Psoas muscle (tissue), 7 donors: ENCODE measurements at regions not wholly inside any gene's neighbourhood (a gene's known extent, or its start where the extent isn't known, plus 50 kb on each side); places are given as distances from the start of the nearest gene placed in this dataset.

ENCODE experiments used
- ATAC-seq, 4 donors: fragments of 200-7000 bp; cut with Tn5 transposase; one replicate each; pipeline ENCODE4 v1.9.1; 2020; ENCODE audit warnings: moderate library complexity in 3 of 4, mild to moderate bottlenecking in 2 of 4
- DNase-seq, 2 donors: peaks; one replicate each; pipeline ENCODE4 v3.0.0-alpha.2; 2020
- H3K27ac ChIP-seq: fragments of 200-600 bp; one replicate; pipeline ENCODE4 v1.8.0; 2022
- H3K27me3 ChIP-seq, 3 donors: fragments of 200-600 bp in 1 of 3; one replicate each; pipeline versions ENCODE4 v1.6.1 to v1.8.0; 2013 to 2022; ENCODE audit warnings: low read length in 2 of 3, mild to moderate bottlenecking in 2 of 3, moderate library complexity in 1 of 3; ENCODE audit not compliant: insufficient read depth in 3 of 3
- H3K36me3 ChIP-seq, 2 donors: fragments of 200-600 bp in 1 of 2; one replicate each; pipeline versions ENCODE4 v1.6.1 to v1.8.0; 2013 to 2022; ENCODE audit warnings: low read depth in 1 of 2, mild to moderate bottlenecking in 1 of 2, moderate library complexity in 1 of 2; ENCODE audit not compliant: insufficient read depth in 1 of 2
- H3K4me1 ChIP-seq: fragments of 200-600 bp; one replicate; pipeline ENCODE4 v1.8.0; 2022
- H3K4me3 ChIP-seq: fragments of 200-600 bp; one replicate; pipeline ENCODE4 v1.8.0; 2022; ENCODE audit warnings: mild to moderate bottlenecking
- H3K9me3 ChIP-seq: fragments of 200-600 bp; one replicate; pipeline ENCODE4 v1.8.0; 2022
- CTCF ChIP-seq: fragments of 200-600 bp; IDR thresholded peaks from one replicate; pipeline ENCODE4 v1.8.0; 2022; ENCODE audit warnings: antibody characterized with exemption
- WGBS, 3 donors: extraction: QIAGEN DNeasy Blood & Tissue Kit; methylation state at CpG; one replicate each; pipeline versions ENCODE4 v1.1.6 to v1.1.7; 2013; 5-methylcytosine and 5-hydroxymethylcytosine counted together
- intact Hi-C, 2 donors: fragments of 100-400 bp; cut with DNase I; formaldehyde crosslinking; loops; one replicate each; pipeline versions ENCODE4 v1.11.0 to v1.14.2; 2022
- donor health status: healthy with polysubstance abuse.
- donor health status: DM: no; HTN: no; CAD: no; lungs with moderate emphysema.
- donor health status: Bipolar disorder and iron deficiency.
- donor health status: healthy.
- donor health status: DM: yes; HTN: yes; CAD: no.
- donor health status: DM: no; HTN: no; CAD: no.
- donor health status: DM: yes; HTN: yes; CAD: no.

- ATAC-seq: no peak
- intact Hi-C loops: no loop called here
- WGBS, 3 donors: 73 to 76% (median 76%) methylated on average over 7 of the region's 7 CpGs
These were observed 63.4 kb upstream of the MYL2 start for GRCh38 chr12:110983811-110984210.

GRCh38 chr12:110972866-110973265 lies 52.5 kb upstream of the MYL2 start:
- Histone ChIP-seq H3K27ac (no peak overlapping the region), H3K4me3 (no peak overlapping the region), H3K9me3 (peaks cover 3% of the 10 kb centered on the region), H3K36me3 (no peaks in the 10 kb centered on the region), H3K4me1 (no peaks in the 10 kb centered on the region), H3K27me3 (peaks cover 0 to 3% (median 0%) of the 10 kb centered on the region in 3 donors)
- WGBS, 3 donors: 74 to 83% (median 76%) methylated on average over 3 of the region's 3 CpGs
- no peak for ATAC-seq
- TF ChIP-seq CTCF: no peak
- no peak for DNase-seq
- intact Hi-C loops: no loop called here

More at GRCh38 chr12:110983811-110984210, 63.4 kb upstream of the MYL2 start:
- Histone ChIP-seq H3K36me3 (no peaks in the 10 kb centered on the region), H3K9me3 (no peaks in the 10 kb centered on the region), H3K27ac (no peak overlapping the region), H3K4me1 (no peaks in the 10 kb centered on the region), H3K4me3 (no peak overlapping the region), H3K27me3 (no peaks in the 10 kb centered on the region)
- no peak for TF ChIP-seq CTCF
- no peak for DNase-seq

GRCh38 chr12:110971936-110972335 lies 51.6 kb upstream of the MYL2 start:
- DNase-seq (no peak), ATAC-seq (no peak)
- no peak overlapping the region for H3K27ac ChIP-seq
- no peak overlapping the region for H3K4me3 ChIP-seq
- no peaks in the 10 kb centered on the region for H3K36me3 ChIP-seq
- peaks cover 3% of the 10 kb centered on the region for H3K9me3 ChIP-seq
- intact Hi-C loops: no loop called here
- H3K4me1 ChIP-seq: no peaks in the 10 kb centered on the region
- TF ChIP-seq CTCF: no peak
- peaks cover 0 to 10% (median 0%) of the 10 kb centered on the region in 3 donors for H3K27me3 ChIP-seq
- 74 to 79% (median 76%) methylated on average over 12 of the region's 12 CpGs for WGBS, 3 donors

GRCh38 chr12:110971189-110971920 lies 51.0 kb upstream of the MYL2 start:
- Histone ChIP-seq H3K4me1 (no peaks in the 10 kb centered on the region), H3K27ac (no peak overlapping the region), H3K27me3 (peaks cover 0 to 10% (median 0%) of the 10 kb centered on the region in 3 donors), H3K4me3 (no peak overlapping the region), H3K36me3 (no peaks in the 10 kb centered on the region), H3K9me3 (peaks cover 3% of the 10 kb centered on the region)
- no peak for ATAC-seq
- no peak for DNase-seq
- intact Hi-C loops: no loop called here
- no peak for TF ChIP-seq CTCF
- WGBS, 3 donors: 79 to 95% (median 88%) methylated on average over 1 of the region's 1 CpG
